HG03439 (cell line): ENCODE measurements at regions not wholly inside any gene's neighbourhood (a gene's known extent, or its start where the extent isn't known, plus 50 kb on each side); places are given as distances from the start of the nearest gene placed in this dataset.

Experiments used
- ATAC-seq: cut with Tn5 transposase; IDR thresholded peaks from one replicate; pipeline ENCODE4 v1.9.1; 2021; ENCODE audit warnings: mild to moderate bottlenecking, moderate library complexity; ENCODE audit not compliant: unreplicated experiment

GRCh38 chr18:25658476-25658875, 306.5 kb upstream of the ZNF521 start:
- no peak for ATAC-seq

- no peak for ATAC-seq
Observed at GRCh38 chr18:25651553-25651952, 299.6 kb upstream of the ZNF521 start.

- no peak for ATAC-seq
Observed at GRCh38 chr18:25650201-25650941, 298.4 kb upstream of the ZNF521 start.

- ATAC-seq = no peak
Observed at GRCh38 chr18:25648716-25649260, 296.8 kb upstream of the ZNF521 start.

GRCh38 chr18:25647404-25647803, 295.4 kb upstream of the ZNF521 start:
- no peak for ATAC-seq

- ATAC-seq = no peak
Observed at GRCh38 chr18:25646971-25647370, 295.0 kb upstream of the ZNF521 start.

- no peak for ATAC-seq
Observed at GRCh38 chr18:25639596-25639995, 287.6 kb upstream of the ZNF521 start.

GRCh38 chr18:25633563-25633962, 281.6 kb upstream of the ZNF521 start:
- ATAC-seq = no peak

GRCh38 chr18:25630682-25631081, 278.7 kb upstream of the ZNF521 start:
- ATAC-seq = no peak

GRCh38 chr18:25621682-25622081, 269.7 kb upstream of the ZNF521 start:
- no peak for ATAC-seq

GRCh38 chr18:25621144-25621543, 269.2 kb upstream of the ZNF521 start:
- ATAC-seq = no peak

- no peak for ATAC-seq
Observed at GRCh38 chr18:25614168-25614567, 262.2 kb upstream of the ZNF521 start.

GRCh38 chr18:25612466-25612865, 260.5 kb upstream of the ZNF521 start:
- ATAC-seq = no peak

GRCh38 chr18:25608091-25608490, 256.1 kb upstream of the ZNF521 start:
- no peak for ATAC-seq

- ATAC-seq = no peak
Observed at GRCh38 chr18:25604894-25605597, 253.1 kb upstream of the ZNF521 start.

- ATAC-seq = no peak
Observed at GRCh38 chr18:25604196-25604893, 252.4 kb upstream of the ZNF521 start.

GRCh38 chr18:25599443-25599842, 247.5 kb upstream of the ZNF521 start:
- ATAC-seq = no peak

GRCh38 chr18:25597476-25597875, 245.5 kb upstream of the ZNF521 start:
- ATAC-seq = no peak

GRCh38 chr18:25595274-25596060, 243.5 kb upstream of the ZNF521 start:
- no peak for ATAC-seq

- no peak for ATAC-seq
Observed at GRCh38 chr18:25594351-25594750, 242.4 kb upstream of the ZNF521 start.
